Gastroesophageal sphincter (tissue), 4 donors: ENCODE measurements at regions not wholly inside any gene's neighbourhood (a gene's known extent, or its start where the extent isn't known, plus 50 kb on each side); places are given as distances from the start of the nearest gene placed in this dataset.

Source experiments
- ATAC-seq: fragments of 150-250 bp; one replicate; pipeline ENCODE4 v1.9.1; 2016; ENCODE audit warnings: mild to moderate bottlenecking, moderate library complexity
- H3K27ac ChIP-seq, 4 donors: fragments of 200-600 bp; sonication (generic) in 3 of 4; 1 replicate in 3 of 4; 2 replicates in 1 of 4; pipeline ENCODE4 v1.5.1; 2016 to 2019
- H3K27me3 ChIP-seq: fragments of 200-600 bp; sonication (generic); one replicate; pipeline ENCODE4 v1.5.1; 2019
- H3K36me3 ChIP-seq, 2 donors: fragments of 200-600 bp; sonication (generic); one replicate each; pipeline ENCODE4 v1.5.1; 2019; ENCODE audit warnings: control low read depth in 1 of 2
- H3K4me1 ChIP-seq, 3 donors: fragments of 200-600 bp; sonication (generic); 1 replicate in 2 of 3; 2 replicates in 1 of 3; pipeline ENCODE4 v1.5.1; 2016 to 2019; ENCODE audit warnings: control low read depth in 2 of 3
- H3K4me3 ChIP-seq, 2 donors: fragments of 200-600 bp; sonication (generic); one replicate each; pipeline ENCODE4 v1.5.1; 2019; ENCODE audit warnings: mild to moderate bottlenecking in 1 of 2, moderate library complexity in 1 of 2
- H3K9me3 ChIP-seq, 3 donors: fragments of 200-600 bp; sonication (generic); one replicate each; pipeline ENCODE4 v1.5.1; 2017 to 2019; ENCODE audit warnings: control low read depth in 2 of 3
- CTCF ChIP-seq, 4 experiments: fragments of 200-600 bp in 2 of 4; fragments of 450-650 bp in 2 of 4; sonication (generic) in 1 of 4; IDR thresholded peaks; one replicate each; pipeline ENCODE4 v1.5.1; 2017 to 2019; ENCODE audit warnings: antibody characterized with exemption in 4 of 4, mild to moderate bottlenecking in 2 of 4, moderate library complexity in 2 of 4
- EP300 ChIP-seq: sonication (generic); formaldehyde crosslinking; IDR thresholded peaks from one replicate; pipeline ENCODE4 v1.6.1; 2017; ENCODE audit warnings: antibody characterized with exemption, mild to moderate bottlenecking
- POLR2A ChIP-seq, 2 donors: fragments of 450-650 bp; IDR thresholded peaks; one replicate each; pipeline ENCODE4 v1.6.1; 2017; ENCODE audit warnings: antibody characterized with exemption in 2 of 2, mild to moderate bottlenecking in 2 of 2, moderate library complexity in 1 of 2
- POLR2AphosphoS5 ChIP-seq: sonication (generic); formaldehyde crosslinking; IDR thresholded peaks from one replicate; pipeline ENCODE4 v1.6.1; 2017; ENCODE audit warnings: antibody characterized with exemption
- WGBS, 2 donors: methylation state at CpG; one replicate each; pipeline ENCODE4 v1.1.5; 2018; ENCODE audit warnings: low coverage in 1 of 2; 5-methylcytosine and 5-hydroxymethylcytosine counted together

- TF ChIP-seq POLR2A (IDR thresholded peaks at IDR 0.05) (no peak), POLR2AphosphoS5 (no peak), EP300 (no peak), CTCF (IDR thresholded peaks at IDR 0.05) (no peak)
- WGBS, 2 donors: 71 to 82% methylated on average over 3 of the region's 3 CpGs
Observed at GRCh38 chr1:96990136-96990535, 268.6 kb downstream of the PTBP2 start.

DNA sequence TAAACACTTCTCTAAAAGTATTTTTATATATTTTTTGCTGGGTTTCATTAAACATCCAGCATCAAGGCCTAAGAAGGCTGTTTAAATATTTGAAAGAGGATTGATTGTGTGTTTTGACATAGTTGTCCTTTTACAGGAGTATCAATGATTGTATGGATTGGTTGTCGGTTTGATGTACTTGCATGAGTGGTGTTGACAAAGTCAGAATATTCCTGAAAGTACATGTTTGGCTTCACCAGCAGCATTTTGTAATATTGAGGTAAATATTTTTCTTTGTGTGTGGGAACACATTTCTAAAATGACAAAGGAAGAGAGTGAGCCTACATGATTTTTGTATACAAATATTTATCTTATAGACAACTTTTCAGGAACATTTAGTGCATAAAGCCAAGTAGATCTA is 269.7 kb downstream of the PTBP2 start:
- Histone ChIP-seq H3K27ac (no peak overlapping the region), H3K9me3 (no peaks in the 10 kb centered on the region), H3K27me3 (no peaks in the 10 kb centered on the region), H3K36me3 (no peaks in the 10 kb centered on the region), H3K4me3 (no peak overlapping the region), H3K4me1 (no peaks in the 10 kb centered on the region)
- TF ChIP-seq EP300 (no peak), CTCF (IDR thresholded peaks at IDR 0.05) (no peak), POLR2AphosphoS5 (no peak), POLR2A (IDR thresholded peaks at IDR 0.05) (no peak)
- no peak for ATAC-seq
- 85 to 100% methylated on average over 1 of the region's 1 CpG for WGBS, 2 donors

More at GRCh38 chr1:96990136-96990535, 268.6 kb downstream of the PTBP2 start:
- H3K36me3 ChIP-seq: no peaks in the 10 kb centered on the region
- H3K9me3 ChIP-seq: no peaks in the 10 kb centered on the region
- no peaks in the 10 kb centered on the region for H3K27me3 ChIP-seq
- no peak overlapping the region for H3K27ac ChIP-seq
- no peaks in the 10 kb centered on the region for H3K4me1 ChIP-seq
- no peak overlapping the region for H3K4me3 ChIP-seq
- no peak for ATAC-seq

- Histone ChIP-seq H3K27ac (no peak overlapping the region), H3K27me3 (no peaks in the 10 kb centered on the region), H3K9me3 (no peaks in the 10 kb centered on the region), H3K36me3 (no peaks in the 10 kb centered on the region), H3K4me1 (no peaks in the 10 kb centered on the region), H3K4me3 (no peak overlapping the region)
- TF ChIP-seq EP300 (no peak), POLR2AphosphoS5 (no peak), POLR2A (IDR thresholded peaks at IDR 0.05) (no peak), CTCF (IDR thresholded peaks at IDR 0.05) (no peak)
- no peak for ATAC-seq
- 72 to 95% methylated on average over 2 to 3 of the region's 3 CpGs for WGBS, 2 donors
Observed at GRCh38 chr1:96992871-96993270, 271.3 kb downstream of the PTBP2 start.

GRCh38 chr1:96995351-96995750 is 273.8 kb downstream of the PTBP2 start:
- Histone ChIP-seq H3K27ac (no peak overlapping the region), H3K4me3 (no peak overlapping the region), H3K9me3 (no peaks in the 10 kb centered on the region), H3K4me1 (no peaks in the 10 kb centered on the region), H3K27me3 (no peaks in the 10 kb centered on the region), H3K36me3 (no peaks in the 10 kb centered on the region)
- no peak for TF ChIP-seq EP300
- no peak for TF ChIP-seq CTCF (IDR thresholded peaks at IDR 0.05)
- TF ChIP-seq POLR2AphosphoS5: no peak
- no peak for TF ChIP-seq POLR2A (IDR thresholded peaks at IDR 0.05)
- no peak for ATAC-seq
- WGBS, 2 donors: 57 to 61% methylated on average over 2 to 3 of the region's 3 CpGs

DNA sequence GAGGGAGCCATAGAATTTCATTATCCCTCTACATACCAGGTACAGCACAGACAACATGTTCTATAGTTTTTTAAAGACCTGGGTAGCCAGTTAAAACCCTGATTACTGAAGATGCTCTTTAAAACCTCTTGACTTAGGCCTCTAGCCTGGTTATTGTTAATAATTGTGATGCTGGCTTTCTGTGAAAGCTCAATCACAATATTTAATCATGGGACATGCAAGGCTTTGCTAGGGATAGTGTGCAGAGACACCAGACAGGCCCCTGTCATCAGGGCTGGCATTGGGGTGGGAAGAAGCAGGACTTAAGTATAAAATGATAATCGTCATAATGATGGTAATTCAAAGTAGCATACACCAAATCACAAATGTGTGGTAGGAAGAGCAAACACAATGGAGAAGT is 274.4 kb downstream of the PTBP2 start:
- H3K27ac ChIP-seq: no peak overlapping the region
- TF ChIP-seq POLR2AphosphoS5: no peak
- TF ChIP-seq CTCF (IDR thresholded peaks at IDR 0.05): no peak
- no peak for TF ChIP-seq EP300
- no peak for TF ChIP-seq POLR2A (IDR thresholded peaks at IDR 0.05)

More for the DNA sequence above, 274.4 kb downstream of the PTBP2 start:
- no peak for ATAC-seq
- Histone ChIP-seq H3K4me1 (no peaks in the 10 kb centered on the region), H3K9me3 (no peaks in the 10 kb centered on the region), H3K4me3 (no peak overlapping the region), H3K36me3 (no peaks in the 10 kb centered on the region), H3K27me3 (no peaks in the 10 kb centered on the region)
- 83 to 94% methylated on average over 1 of the region's 1 CpG for WGBS, 2 donors
